ENCODE measurements at regions not wholly inside any gene's neighbourhood (a gene's known extent, or its start where the extent isn't known, plus 50 kb on each side); places are given as distances from the start of the nearest gene placed in this dataset.

- TF ChIP-seq STAT1 (IDR thresholded peaks at IDR 0.05; ENCODE audit: unreplicated experiment): no peak
- no peak for TF ChIP-seq POLR2AphosphoS5 (IDR thresholded peaks at IDR 0.05; ENCODE audit: low read depth)
- no peak for TF ChIP-seq ETS1 (IDR thresholded peaks at IDR 0.05)
- TF ChIP-seq JUNB (IDR thresholded peaks at IDR 0.05; ENCODE audit: unreplicated experiment): no peak
- no peak for TF ChIP-seq ZNF331 (CRISPR knock-in tag; IDR thresholded peaks at IDR 0.05; ENCODE audit: low read depth)
- TF ChIP-seq EZH2 (IDR thresholded peaks at IDR 0.05; ENCODE audit: low read depth, unreplicated experiment): no peak
- TF ChIP-seq REST (IDR thresholded peaks at IDR 0.05; ENCODE audit: unreplicated experiment): no peak
- no peak for TF ChIP-seq CTCF (conservative IDR thresholded peaks at IDR 0.05; ENCODE audit: low read depth in 2 of 2)
- no peak for TF ChIP-seq EZH2phosphoT487 (IDR thresholded peaks at IDR 0.05; ENCODE audit: unreplicated experiment)
These were observed 103.8 kb upstream of the SMC2 start (continued) for GRCh38 chr9:103990311-103990710.

- no peaks in the 10 kb centered on the region for H3K79me2 ChIP-seq (replicated peaks; ENCODE audit: insufficient read depth)
- no peak for ATAC-seq
- no peaks in the 10 kb centered on the region for H3K4me1 Mint-ChIP-seq
- no peak overlapping the region for H3K27ac ChIP-seq (ENCODE audit: low read depth)
- H3F3A ChIP-seq (replicated peaks; ENCODE audit: low read depth): no peaks in the 10 kb centered on the region
- H3K4me3 ChIP-seq: no peak overlapping the region
- no peak overlapping the region for H3K27ac Mint-ChIP-seq
- H3K4me1 ChIP-seq (ENCODE audit: insufficient read depth): no peaks in the 10 kb centered on the region
- H3K27me3 ChIP-seq (ENCODE audit: insufficient read depth): no peaks in the 10 kb centered on the region
- H3K9me2 ChIP-seq (ENCODE audit: insufficient read depth): no peaks in the 10 kb centered on the region
- no peaks in the 10 kb centered on the region for H4K20me1 ChIP-seq (replicated peaks; ENCODE audit: insufficient read depth)
- no peak overlapping the region for H3K4me3 Mint-ChIP-seq
- peak; percentile 14 for DNase-seq (ENCODE audit: low spot score)
- peaks cover 93% of the 10 kb centered on the region for H3K9me3 Mint-ChIP-seq
- H3K36me3 Mint-ChIP-seq (ENCODE audit: low read depth): peaks cover 35% of the 10 kb centered on the region
- no peak overlapping the region for H2AFZ ChIP-seq
- no peak overlapping the region for H3K4me2 ChIP-seq
- H3K27me3 Mint-ChIP-seq (ENCODE audit: insufficient read depth, low read depth, poor library complexity): no peaks in the 10 kb centered on the region
- H3K36me3 ChIP-seq (ENCODE audit: insufficient read depth): no peaks in the 10 kb centered on the region; the same call in 1 of the 2 replicates
- TF ChIP-seq EZH2phosphoT487 (IDR thresholded peaks at IDR 0.05; ENCODE audit: unreplicated experiment): no peak
- TF ChIP-seq STAT1 (IDR thresholded peaks at IDR 0.05; ENCODE audit: unreplicated experiment): no peak
- no peak for TF ChIP-seq CTCF (conservative IDR thresholded peaks at IDR 0.05; ENCODE audit: low read depth in 2 of 2)
- TF ChIP-seq EZH2 (IDR thresholded peaks at IDR 0.05; ENCODE audit: low read depth, unreplicated experiment): no peak
- TF ChIP-seq NANOG (IDR thresholded peaks at IDR 0.05; ENCODE audit: borderline replicate concordance): no peak
These were observed 103.1 kb upstream of the SMC2 start for GRCh38 chr9:103991001-103991400.
